HL-60 (cell line): ENCODE measurements at regions not wholly inside any gene's neighbourhood (a gene's known extent, or its start where the extent isn't known, plus 50 kb on each side); places are given as distances from the start of the nearest gene placed in this dataset.

Experiments used
- DNase-seq, 2 experiments: peaks; one replicate each; pipeline ENCODE4 v3.0.0-alpha.2; 2010 to 2020; ENCODE audit warnings: low read depth in 1 of 2, low spot score in 1 of 2
- H3K27ac ChIP-seq: fragments of 250-450 bp; sonication (Bioruptor Pico); replicated peaks from 2 replicates; pipeline ENCODE4 v1.5.1; 2020; ENCODE audit warnings: mild to moderate bottlenecking, moderate library complexity
- H3K27me3 ChIP-seq: fragments of 250-450 bp; sonication (Bioruptor Pico); 2 replicates; pipeline ENCODE4 v1.5.1; 2021; ENCODE audit warnings: mild to moderate bottlenecking, moderate library complexity; ENCODE audit not compliant: insufficient read depth, poor library complexity, severe bottlenecking
- H3K4me3 ChIP-seq: replicated peaks from 2 replicates; pipeline ENCODE4 v1.5.1; 2011; ENCODE audit warnings: mild to moderate bottlenecking, control low read depth, low read length; ENCODE audit not compliant: insufficient read depth
- GABPA ChIP-seq: IDR thresholded peaks from 2 replicates; pipeline ENCODE4 v1.6.1; 2012; ENCODE audit warnings: low read depth
- POLR2AphosphoS5 ChIP-seq: IDR thresholded peaks from 2 replicates; pipeline ENCODE4 v1.6.1; 2012; ENCODE audit warnings: low read depth
- SPI1 ChIP-seq: IDR thresholded peaks from 2 replicates; pipeline ENCODE4 v1.6.1; 2012; ENCODE audit warnings: low read depth, mild to moderate bottlenecking, borderline replicate concordance
- TF ChIP-seq, protein P1 (sequence below): IDR thresholded peaks from 2 replicates; pipeline ENCODE4 v1.6.1; 2012; ENCODE audit warnings: low read depth; ENCODE audit not compliant: insufficient replicate concordance
- TF ChIP-seq, protein P2 (sequence below): IDR thresholded peaks from one replicate; pipeline ENCODE4 v1.5.1; 2011; ENCODE audit warnings: low read length, control low read depth, inconsistent platforms; ENCODE audit not compliant: insufficient read depth

DNA sequence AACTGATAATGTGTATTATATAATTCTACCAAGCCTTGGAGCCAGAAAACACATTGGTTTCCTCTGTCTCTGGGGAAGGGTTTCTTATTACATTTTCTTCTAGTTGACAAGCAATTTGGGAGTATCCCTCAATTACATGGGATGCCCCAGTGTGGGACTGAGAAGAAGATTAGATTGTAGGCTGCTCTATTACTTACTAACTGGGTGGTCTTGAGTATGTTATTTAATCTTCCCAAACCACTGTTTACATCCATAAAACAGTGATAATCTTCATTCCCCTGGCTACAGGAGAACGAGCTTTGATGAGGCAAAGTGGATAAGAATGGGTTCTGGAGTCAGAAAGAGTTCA is 105.8 kb downstream of the TSEN15 start:
- no peak for DNase-seq
- no peak for TF ChIP-seq POLR2AphosphoS5
- TF ChIP-seq SPI1: no peak
- TF ChIP-seq, protein P1, sequence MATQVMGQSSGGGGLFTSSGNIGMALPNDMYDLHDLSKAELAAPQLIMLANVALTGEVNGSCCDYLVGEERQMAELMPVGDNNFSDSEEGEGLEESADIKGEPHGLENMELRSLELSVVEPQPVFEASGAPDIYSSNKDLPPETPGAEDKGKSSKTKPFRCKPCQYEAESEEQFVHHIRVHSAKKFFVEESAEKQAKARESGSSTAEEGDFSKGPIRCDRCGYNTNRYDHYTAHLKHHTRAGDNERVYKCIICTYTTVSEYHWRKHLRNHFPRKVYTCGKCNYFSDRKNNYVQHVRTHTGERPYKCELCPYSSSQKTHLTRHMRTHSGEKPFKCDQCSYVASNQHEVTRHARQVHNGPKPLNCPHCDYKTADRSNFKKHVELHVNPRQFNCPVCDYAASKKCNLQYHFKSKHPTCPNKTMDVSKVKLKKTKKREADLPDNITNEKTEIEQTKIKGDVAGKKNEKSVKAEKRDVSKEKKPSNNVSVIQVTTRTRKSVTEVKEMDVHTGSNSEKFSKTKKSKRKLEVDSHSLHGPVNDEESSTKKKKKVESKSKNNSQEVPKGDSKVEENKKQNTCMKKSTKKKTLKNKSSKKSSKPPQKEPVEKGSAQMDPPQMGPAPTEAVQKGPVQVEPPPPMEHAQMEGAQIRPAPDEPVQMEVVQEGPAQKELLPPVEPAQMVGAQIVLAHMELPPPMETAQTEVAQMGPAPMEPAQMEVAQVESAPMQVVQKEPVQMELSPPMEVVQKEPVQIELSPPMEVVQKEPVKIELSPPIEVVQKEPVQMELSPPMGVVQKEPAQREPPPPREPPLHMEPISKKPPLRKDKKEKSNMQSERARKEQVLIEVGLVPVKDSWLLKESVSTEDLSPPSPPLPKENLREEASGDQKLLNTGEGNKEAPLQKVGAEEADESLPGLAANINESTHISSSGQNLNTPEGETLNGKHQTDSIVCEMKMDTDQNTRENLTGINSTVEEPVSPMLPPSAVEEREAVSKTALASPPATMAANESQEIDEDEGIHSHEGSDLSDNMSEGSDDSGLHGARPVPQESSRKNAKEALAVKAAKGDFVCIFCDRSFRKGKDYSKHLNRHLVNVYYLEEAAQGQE: no peak
- TF ChIP-seq GABPA: no peak
- TF ChIP-seq, protein P2, sequence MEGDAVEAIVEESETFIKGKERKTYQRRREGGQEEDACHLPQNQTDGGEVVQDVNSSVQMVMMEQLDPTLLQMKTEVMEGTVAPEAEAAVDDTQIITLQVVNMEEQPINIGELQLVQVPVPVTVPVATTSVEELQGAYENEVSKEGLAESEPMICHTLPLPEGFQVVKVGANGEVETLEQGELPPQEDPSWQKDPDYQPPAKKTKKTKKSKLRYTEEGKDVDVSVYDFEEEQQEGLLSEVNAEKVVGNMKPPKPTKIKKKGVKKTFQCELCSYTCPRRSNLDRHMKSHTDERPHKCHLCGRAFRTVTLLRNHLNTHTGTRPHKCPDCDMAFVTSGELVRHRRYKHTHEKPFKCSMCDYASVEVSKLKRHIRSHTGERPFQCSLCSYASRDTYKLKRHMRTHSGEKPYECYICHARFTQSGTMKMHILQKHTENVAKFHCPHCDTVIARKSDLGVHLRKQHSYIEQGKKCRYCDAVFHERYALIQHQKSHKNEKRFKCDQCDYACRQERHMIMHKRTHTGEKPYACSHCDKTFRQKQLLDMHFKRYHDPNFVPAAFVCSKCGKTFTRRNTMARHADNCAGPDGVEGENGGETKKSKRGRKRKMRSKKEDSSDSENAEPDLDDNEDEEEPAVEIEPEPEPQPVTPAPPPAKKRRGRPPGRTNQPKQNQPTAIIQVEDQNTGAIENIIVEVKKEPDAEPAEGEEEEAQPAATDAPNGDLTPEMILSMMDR: no peak
- Histone ChIP-seq H3K27me3 (no peaks in the 10 kb centered on the region), H3K4me3 (no peak overlapping the region), H3K27ac (no peak overlapping the region)

DNA sequence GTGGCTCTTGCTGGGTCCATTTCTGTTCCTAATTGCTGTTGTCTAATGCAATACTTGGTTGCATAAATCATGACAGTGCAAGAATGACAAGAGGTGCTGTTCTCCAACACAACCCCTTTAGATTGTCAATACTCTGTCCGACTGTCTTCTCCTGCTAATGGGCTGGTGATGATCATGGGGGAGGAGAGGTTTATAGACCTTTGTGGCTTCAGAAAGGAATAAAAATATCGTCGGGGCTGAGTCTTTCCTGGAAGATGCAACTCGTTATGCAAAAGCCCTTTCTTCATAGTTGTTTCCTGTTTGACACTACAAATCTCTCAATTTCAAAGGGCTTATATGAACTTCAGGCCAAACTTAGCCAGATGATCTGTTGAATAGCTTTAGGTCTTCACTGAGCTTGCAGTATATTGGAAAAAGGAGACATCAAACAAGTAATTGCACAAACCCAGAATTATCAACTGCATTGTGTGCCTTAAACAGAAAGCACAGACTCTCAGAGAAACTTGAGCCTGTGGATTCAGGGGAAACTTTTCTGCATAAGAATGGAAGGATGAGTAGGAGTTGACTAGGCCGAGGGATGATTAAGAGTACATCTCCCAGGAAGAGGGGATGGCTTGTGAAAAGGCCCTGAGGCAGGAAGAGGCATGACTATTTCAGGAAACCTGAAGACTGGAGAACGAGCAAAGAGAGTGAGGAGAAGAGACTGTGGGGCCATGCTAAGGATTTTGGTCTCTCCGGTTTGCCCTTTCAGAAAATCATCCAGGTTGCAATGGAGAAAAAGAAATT is 107.6 kb downstream of the TSEN15 start:
- peak; percentile 57 to 73 for DNase-seq
- no peaks in the 10 kb centered on the region for H3K27me3 ChIP-seq
- peak overlapping the region; percentile 46 for H3K27ac ChIP-seq
- TF ChIP-seq POLR2AphosphoS5: no peak
- TF ChIP-seq, protein P1: peak; percentile 42
- no peak overlapping the region for H3K4me3 ChIP-seq

DNA sequence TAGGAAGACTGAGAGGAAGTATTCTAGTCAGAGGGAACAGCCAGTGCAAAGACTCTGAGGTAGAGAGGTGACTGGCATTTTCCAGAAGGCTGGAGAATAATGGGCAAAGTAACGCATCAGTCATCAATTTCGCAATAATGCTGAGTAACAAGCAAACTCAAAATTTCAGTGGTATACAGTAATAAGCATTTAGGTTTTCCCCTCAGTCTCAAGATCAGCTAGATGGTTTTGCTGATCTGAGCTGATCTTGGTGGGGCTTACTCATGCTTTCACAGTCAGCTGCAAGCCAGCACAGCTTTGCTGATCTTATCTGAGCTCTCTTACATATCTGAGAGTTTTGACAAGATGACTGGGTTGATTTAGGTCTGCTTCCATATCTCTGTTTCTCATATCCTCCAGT is 108.7 kb downstream of the TSEN15 start:
- no peaks in the 10 kb centered on the region for H3K27me3 ChIP-seq
- DNase-seq: no peak
- no peak overlapping the region for H3K4me3 ChIP-seq
- TF ChIP-seq POLR2AphosphoS5 (no peak), GABPA (no peak)
- TF ChIP-seq, protein P1: no peak
- no peak overlapping the region for H3K27ac ChIP-seq

DNA sequence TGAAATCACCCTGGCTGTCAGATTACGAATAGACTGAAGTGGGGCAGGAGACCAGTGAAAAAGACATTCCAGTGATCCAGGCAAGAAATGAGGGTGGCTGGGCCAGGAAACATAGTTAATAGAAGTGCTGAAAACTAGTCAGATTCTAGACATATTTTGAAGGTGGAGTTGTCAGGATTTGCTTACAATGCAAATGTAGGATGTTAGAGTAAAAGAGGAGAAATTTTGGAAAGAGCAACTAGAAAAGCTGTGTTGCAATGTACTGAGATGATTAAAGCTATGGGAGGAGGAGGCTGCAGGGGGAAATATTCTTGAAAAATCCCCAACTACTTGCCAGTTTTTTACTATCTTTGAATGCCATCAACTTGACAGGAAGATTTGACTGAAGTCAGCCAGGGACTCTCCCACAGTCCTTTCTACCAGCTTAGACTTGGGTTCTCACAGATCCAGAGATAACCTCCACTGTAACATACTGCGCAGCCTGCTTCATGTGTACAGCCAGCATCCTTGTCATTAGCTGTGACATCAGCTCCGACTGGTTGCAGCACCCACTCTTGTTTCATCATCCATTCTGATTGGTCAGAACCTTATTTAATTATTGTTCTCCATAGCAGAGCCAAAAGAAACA is 109.7 kb downstream of the TSEN15 start:
- DNase-seq: no peak
- Histone ChIP-seq H3K27ac (no peak overlapping the region), H3K4me3 (no peak overlapping the region), H3K27me3 (no peaks in the 10 kb centered on the region)
- TF ChIP-seq GABPA (no peak), SPI1 (no peak), POLR2AphosphoS5 (no peak)
- TF ChIP-seq, protein P1: no peak
- TF ChIP-seq, protein P2: no peak
